Lung (tissue), 11 donors: ENCODE measurements at regions not wholly inside any gene's neighbourhood (a gene's known extent, or its start where the extent isn't known, plus 50 kb on each side); places are given as distances from the start of the nearest gene placed in this dataset.

Source experiments
- ATAC-seq: fragments of 200-7000 bp; cut with Tn5 transposase; one replicate; pipeline ENCODE4 v1.9.1; 2020; ENCODE audit warnings: moderate number of reproducible peaks; ENCODE audit not compliant: insufficient read depth, low FRiP score
- DNase-seq, 3 donors: peaks; one replicate each; pipeline ENCODE4 v3.0.0-alpha.2; 2013 to 2017
- H3K27ac ChIP-seq, 2 donors: one replicate each; pipeline ENCODE4 v1.5.1; 2013; ENCODE audit warnings: mild to moderate bottlenecking in 2 of 2, moderate library complexity in 2 of 2, control low read depth in 1 of 2, inconsistent platforms in 1 of 2, low read depth in 1 of 2, low read length in 1 of 2
- H3K27me3 ChIP-seq, 3 donors: one replicate each; pipeline ENCODE4 v1.5.1; 2013; ENCODE audit warnings: low read length in 2 of 3; ENCODE audit not compliant: control insufficient read depth in 3 of 3, insufficient read depth in 3 of 3
- H3K36me3 ChIP-seq, 4 donors: one replicate each; pipeline ENCODE4 v1.5.1; 2013; ENCODE audit warnings: low read length in 4 of 4, mild to moderate bottlenecking in 1 of 4, moderate library complexity in 1 of 4; ENCODE audit not compliant: control insufficient read depth in 4 of 4, insufficient read depth in 4 of 4
- H3K4me1 ChIP-seq, 5 donors: one replicate each; pipeline ENCODE4 v1.5.1; 2013; ENCODE audit warnings: low read length in 5 of 5, mild to moderate bottlenecking in 2 of 5, moderate library complexity in 1 of 5; ENCODE audit not compliant: control insufficient read depth in 5 of 5, insufficient read depth in 5 of 5
- H3K4me3 ChIP-seq: one replicate; pipeline ENCODE4 v1.5.1; 2013; ENCODE audit warnings: mild to moderate bottlenecking, control low read depth, moderate library complexity
- H3K9ac ChIP-seq, 2 donors: one replicate each; pipeline ENCODE4 v1.5.1; 2013; ENCODE audit warnings: low read length in 2 of 2, control low read depth in 1 of 2; ENCODE audit not compliant: insufficient read depth in 1 of 2
- H3K9me3 ChIP-seq, 4 donors: one replicate each; pipeline ENCODE4 v1.5.1; 2013; ENCODE audit warnings: low read length in 3 of 4, mild to moderate bottlenecking in 1 of 4, moderate library complexity in 1 of 4; ENCODE audit not compliant: control insufficient read depth in 4 of 4, insufficient read depth in 3 of 4
- CTCF ChIP-seq: IDR thresholded peaks from 2 replicates; pipeline ENCODE4 v1.5.1; 2012; ENCODE audit warnings: mild to moderate bottlenecking; ENCODE audit errors: control extremely low read depth, extremely low read depth
- WGBS, 2 donors: extraction: QIAGEN DNeasy Blood & Tissue Kit; methylation state at CpG; one replicate each; pipeline ENCODE4 v1.1.7; 2013; 5-methylcytosine and 5-hydroxymethylcytosine counted together
- donor health status: control.
- donor health status: control.
- donor health status: Bipolar disorder and iron deficiency.
- donor health status: healthy.
- donor health status: DM: yes; HTN: yes; CAD: no.

GRCh38 chr22:49650336-49651241, 177.1 kb downstream of the BRD1 start:
- WGBS, 2 donors = 79 to 86% methylated on average over 32 of the region's 32 CpGs
- DNase-seq = no peak
- no peak for ATAC-seq
- Histone ChIP-seq H3K9ac (no peak overlapping the region), H3K9me3 (peaks cover 0 to 4% (median 0%) of the 10 kb centered on the region in 4 donors), H3K27me3 (peaks cover 0 to 23% (median 22%) of the 10 kb centered on the region in 3 donors), H3K36me3 (no peaks in the 10 kb centered on the region), H3K27ac (no peak overlapping the region), H3K4me1 (peaks cover 0 to 4% (median 0%) of the 10 kb centered on the region in 5 donors), H3K4me3 (no peak overlapping the region)
- no peak for TF ChIP-seq CTCF

GRCh38 chr22:49649166-49650068, 178.3 kb downstream of the BRD1 start:
- ATAC-seq (no peak), DNase-seq (no peak)
- H3K27ac ChIP-seq = no peak overlapping the region
- H3K4me3 ChIP-seq = no peak overlapping the region
- peaks cover 0 to 4% (median 0%) of the 10 kb centered on the region in 4 donors for H3K9me3 ChIP-seq
- peaks cover 0 to 4% (median 0%) of the 10 kb centered on the region in 5 donors for H3K4me1 ChIP-seq
- H3K27me3 ChIP-seq = peaks cover 0 to 22% (median 20%) of the 10 kb centered on the region in 3 donors
- TF ChIP-seq CTCF = no peak
- WGBS, 2 donors = 59 to 76% methylated on average over 29 of the region's 29 CpGs
- H3K36me3 ChIP-seq = no peaks in the 10 kb centered on the region
- no peak overlapping the region for H3K9ac ChIP-seq

- peaks cover 0 to 2% (median 0%) of the 10 kb centered on the region in 4 donors for H3K36me3 ChIP-seq
- H3K4me3 ChIP-seq = no peak overlapping the region
- H3K4me1 ChIP-seq = peaks cover 0 to 4% (median 0%) of the 10 kb centered on the region in 5 donors
- ATAC-seq (no peak), DNase-seq (no peak)
- peaks cover 0 to 4% (median 0%) of the 10 kb centered on the region in 4 donors for H3K9me3 ChIP-seq
- peaks cover 0 to 22% (median 20%) of the 10 kb centered on the region in 3 donors for H3K27me3 ChIP-seq
- TF ChIP-seq CTCF = no peak
- H3K27ac ChIP-seq = no peak overlapping the region
- 80 to 85% methylated on average over 16 of the region's 16 CpGs for WGBS, 2 donors
- no peak overlapping the region for H3K9ac ChIP-seq
These were observed 179.6 kb downstream of the BRD1 start for GRCh38 chr22:49648053-49648452.
